NCI-H510A (cell line): ENCODE measurements at regions not wholly inside any gene's neighbourhood (a gene's known extent, or its start where the extent isn't known, plus 50 kb on each side); places are given as distances from the start of the nearest gene placed in this dataset.

Experiments used
- DNase-seq: peaks from one replicate; lab custom pipeline; 2025; lab: John Stamatoyannopoulos, UW

- no peak for DNase-seq
Measured at GRCh38 chr18:41459656-41460055, 495.4 kb upstream of the PIK3C3 start.

DNA sequence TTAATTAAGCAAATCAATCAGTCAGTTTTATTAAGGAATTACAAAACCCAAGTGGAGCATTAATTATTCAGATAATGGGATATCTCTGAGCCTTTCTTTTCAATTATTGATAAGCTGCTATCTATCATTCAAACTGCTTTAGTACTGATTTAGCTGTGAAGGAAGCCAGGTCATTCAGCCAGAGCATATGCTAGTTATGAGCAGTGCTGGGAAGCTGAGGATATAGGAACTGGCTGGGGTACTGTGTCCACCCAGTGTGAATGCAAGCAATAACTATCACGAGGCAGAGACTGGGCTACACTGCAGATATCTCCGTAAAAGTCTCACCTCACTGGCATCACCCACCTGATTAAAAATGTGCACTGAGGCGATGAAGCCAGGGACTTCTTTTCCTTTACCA is 496.7 kb upstream of the PIK3C3 start:
- no peak for DNase-seq

DNA sequence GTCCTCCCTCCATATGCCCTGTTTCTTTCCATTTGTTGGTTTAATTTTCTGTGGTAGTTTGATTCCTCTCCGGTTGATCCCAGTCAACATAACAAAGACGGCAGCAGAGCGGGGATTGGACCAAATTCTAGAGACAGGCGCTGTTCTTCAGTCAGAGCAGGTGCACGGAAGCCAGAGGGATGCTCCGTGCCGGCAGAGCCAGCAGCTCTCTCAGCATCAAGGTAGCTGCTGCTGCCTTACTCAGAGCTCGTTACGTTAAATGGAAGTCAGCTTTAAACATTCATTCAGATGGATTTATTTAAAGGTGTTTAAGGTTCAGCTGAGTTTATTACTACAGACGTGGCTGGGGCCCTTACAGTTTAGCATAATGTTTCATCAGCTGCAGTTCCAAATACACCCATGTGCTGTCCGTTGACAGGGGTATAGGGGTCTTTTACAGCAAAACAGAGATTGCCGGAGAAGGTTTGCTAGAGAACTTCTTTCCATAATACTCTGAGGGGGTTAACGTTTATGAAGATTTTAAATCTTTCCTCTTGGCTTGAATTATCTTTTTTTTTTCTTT is 497.2 kb upstream of the PIK3C3 start:
- no peak for DNase-seq

DNA sequence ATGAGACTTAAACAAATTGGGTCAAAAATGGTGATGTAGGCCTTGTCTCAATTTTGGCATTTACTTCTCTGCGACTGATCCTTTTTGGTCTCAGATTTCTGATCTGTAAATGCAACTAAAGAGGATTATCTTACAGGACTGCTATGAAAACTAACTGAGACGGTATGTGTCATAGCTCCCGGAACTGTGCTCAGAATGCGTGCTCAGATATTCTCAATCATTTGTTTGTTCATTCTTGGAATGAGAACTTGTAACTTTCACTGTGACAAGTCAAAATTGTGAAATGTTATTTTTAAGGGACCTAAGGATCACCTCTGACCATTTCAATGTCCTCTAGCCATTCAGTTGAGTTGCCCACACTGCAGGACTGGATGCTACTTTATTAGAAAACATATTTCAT is 498.2 kb upstream of the PIK3C3 start:
- no peak for DNase-seq

- DNase-seq: no peak
Measured at GRCh38 chr18:41449612-41450011, 505.4 kb upstream of the PIK3C3 start.

GRCh38 chr18:41444943-41445342 is 510.1 kb upstream of the PIK3C3 start:
- DNase-seq: no peak

GRCh38 chr18:41436772-41437171 is 518.3 kb upstream of the PIK3C3 start:
- no peak for DNase-seq

GRCh38 chr18:41418598-41418997 is 536.4 kb upstream of the PIK3C3 start:
- no peak for DNase-seq

- DNase-seq: no peak
Measured at GRCh38 chr18:41416044-41416443, 539.0 kb upstream of the PIK3C3 start.

DNA sequence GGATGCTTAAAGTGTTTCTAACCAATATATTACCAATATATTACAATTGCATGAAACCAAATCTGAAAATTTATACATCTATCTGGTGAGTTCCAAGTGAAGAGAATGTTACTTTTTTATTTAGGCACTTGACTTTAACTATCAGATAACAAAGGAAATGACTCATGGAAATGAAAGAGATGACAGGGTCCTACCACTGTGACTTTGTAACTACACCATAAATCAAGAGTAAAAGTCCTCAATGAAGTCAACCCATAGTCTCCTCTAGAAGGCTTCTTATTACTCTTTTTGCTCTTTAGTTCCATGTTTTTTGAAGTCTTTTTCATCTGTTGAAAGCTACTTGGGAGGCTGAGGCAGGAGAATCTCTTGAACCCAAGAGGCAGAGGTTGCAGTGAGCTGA is 545.0 kb upstream of the PIK3C3 start:
- no peak for DNase-seq

DNA sequence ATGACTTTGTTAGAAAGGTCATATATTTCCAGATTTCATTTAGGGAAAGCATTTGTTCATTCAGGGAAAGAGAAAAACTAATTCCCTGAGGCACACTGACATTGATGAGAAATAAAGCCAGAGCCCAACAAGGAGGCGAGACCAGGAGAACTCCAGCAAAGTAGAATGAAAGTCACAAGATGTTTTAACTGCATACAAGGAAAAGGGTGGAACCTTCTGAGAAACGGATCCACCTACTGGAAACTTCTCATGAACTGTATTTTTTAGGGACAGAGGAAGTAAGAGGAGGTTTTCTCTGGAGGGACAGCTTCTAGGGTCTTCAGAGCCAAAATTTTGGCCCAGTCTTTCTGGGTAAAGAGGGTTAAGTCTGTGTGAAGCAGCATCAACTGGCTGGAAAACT is 548.2 kb upstream of the PIK3C3 start:
- no peak for DNase-seq

GRCh38 chr18:41396861-41397260 is 558.2 kb upstream of the PIK3C3 start:
- no peak for DNase-seq

DNA sequence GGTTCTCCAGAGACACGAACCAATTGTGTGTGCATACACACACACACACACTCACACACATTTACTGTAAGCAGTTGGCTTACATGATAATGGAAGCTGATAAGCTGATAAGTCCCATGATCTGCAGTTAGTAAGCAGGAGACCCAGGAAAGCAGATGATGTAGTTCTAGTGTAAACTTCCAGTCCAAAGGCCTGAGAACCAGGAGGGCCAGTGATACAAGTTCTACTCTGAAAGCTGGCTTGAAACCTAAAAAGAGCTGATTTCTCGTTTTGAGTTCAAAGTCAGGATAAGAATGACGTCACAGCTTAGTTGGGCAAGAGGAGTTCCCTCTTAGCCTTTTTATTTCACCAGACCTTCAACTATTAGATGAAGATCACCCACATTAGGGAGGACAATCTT is 558.8 kb upstream of the PIK3C3 start:
- no peak for DNase-seq

DNA sequence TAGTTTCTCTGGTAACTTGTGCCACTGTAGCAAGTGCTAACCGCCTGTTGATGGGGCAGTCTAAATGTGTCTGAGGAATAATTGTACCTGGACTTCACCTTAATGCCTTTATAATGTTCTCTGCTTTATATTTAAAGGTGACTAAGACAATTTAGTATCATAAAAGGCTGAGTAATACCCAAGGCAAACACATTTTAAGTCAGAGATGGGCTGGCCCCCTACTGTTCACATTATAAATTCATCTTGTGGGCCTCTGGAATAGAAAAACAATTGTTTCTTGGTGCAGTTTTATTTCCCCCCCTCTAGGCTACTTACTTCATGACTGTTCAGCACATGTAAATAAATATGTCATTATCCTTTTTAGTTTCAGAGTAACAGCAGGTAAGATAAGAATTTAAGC is 559.3 kb upstream of the PIK3C3 start:
- no peak for DNase-seq

DNA sequence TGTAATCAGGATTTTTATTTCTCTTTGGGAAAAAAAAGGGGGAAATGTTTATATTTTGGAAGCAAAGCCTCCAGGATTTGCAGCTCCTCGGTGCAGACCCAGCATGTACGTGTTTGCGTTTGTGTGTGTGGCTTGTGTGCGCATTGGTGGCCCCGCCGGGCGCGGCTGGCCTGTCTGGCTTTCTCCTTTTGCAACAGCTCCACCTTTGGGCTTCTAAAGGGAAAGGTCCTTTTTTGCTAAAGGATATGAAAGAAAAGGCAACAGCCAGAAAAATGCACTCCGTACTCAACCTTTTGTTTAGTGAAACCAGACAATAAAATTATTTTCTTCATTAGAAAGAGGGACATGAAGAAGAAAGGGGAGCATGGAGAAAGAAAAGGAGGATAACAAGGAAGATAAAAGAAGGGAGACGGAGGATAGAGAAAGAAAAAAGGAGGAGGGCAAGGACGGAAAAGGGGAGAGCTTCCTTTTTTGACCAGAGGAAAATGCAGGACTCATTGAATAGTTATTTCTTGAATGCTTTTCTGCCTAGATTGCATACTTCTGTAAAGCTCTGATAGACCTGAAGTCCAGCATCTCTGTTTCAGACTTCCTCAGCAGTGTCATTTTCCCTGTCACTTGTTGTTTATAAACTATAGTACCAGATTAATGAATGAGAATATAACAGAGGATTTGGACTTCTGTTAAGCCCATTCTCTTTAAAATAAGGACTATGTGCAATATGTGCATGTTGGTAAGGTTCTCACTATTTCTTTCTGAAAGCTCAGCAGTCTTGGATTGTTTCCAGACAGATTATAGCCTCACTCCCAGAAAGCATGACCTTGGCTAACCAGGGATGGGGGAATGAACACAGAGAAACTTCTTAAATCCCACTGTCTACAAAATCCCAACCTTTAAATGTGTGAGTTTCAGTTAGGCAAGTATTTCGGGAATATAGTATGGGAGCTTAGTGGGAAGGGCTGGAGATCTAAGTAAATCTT is 563.1 kb upstream of the PIK3C3 start:
- DNase-seq: peak; percentile 57

- DNase-seq: no peak
Measured at GRCh38 chr18:41390309-41390708, 564.7 kb upstream of the PIK3C3 start.

DNA sequence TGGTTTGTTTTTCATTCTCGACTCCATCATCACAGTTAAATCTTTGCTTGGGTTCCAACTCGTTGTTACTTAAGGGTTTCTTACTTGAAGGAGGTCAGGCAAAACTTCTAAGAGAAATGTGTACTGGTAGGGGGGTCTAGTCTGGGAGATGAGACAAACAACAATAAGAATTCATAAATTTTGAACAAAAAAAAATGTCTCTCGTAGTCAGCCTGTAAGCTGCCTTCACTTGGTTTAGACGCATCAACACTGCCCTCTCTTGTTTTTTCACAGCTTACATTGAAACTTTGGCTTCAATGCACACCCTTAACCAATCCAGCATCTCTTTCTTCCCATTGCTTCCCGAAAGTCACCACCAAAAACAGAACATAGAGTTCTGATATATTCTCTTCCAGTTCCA is 576.4 kb upstream of the PIK3C3 start:
- no peak for DNase-seq

DNA sequence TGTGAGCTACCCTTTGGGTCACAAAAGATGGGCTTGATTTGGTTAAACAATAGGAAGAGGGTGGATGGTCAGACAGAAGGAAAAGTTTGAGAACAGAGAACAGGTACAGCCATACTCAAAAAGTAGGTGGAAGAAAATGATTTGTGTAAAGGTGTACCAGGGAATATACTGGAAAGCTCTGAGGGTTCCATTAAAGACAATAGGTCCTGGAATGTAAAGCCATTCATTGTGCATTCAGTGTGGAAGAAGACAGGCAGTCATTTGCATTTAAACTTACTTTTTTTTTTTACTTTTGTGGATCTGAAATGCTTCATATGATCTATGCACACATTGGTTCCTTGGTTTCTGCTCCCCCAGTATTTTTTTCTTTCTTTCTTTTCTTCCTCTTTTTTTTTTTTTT is 581.4 kb upstream of the PIK3C3 start:
- DNase-seq: no peak

GRCh38 chr18:41372046-41372665 is 582.9 kb upstream of the PIK3C3 start:
- DNase-seq: no peak

DNA sequence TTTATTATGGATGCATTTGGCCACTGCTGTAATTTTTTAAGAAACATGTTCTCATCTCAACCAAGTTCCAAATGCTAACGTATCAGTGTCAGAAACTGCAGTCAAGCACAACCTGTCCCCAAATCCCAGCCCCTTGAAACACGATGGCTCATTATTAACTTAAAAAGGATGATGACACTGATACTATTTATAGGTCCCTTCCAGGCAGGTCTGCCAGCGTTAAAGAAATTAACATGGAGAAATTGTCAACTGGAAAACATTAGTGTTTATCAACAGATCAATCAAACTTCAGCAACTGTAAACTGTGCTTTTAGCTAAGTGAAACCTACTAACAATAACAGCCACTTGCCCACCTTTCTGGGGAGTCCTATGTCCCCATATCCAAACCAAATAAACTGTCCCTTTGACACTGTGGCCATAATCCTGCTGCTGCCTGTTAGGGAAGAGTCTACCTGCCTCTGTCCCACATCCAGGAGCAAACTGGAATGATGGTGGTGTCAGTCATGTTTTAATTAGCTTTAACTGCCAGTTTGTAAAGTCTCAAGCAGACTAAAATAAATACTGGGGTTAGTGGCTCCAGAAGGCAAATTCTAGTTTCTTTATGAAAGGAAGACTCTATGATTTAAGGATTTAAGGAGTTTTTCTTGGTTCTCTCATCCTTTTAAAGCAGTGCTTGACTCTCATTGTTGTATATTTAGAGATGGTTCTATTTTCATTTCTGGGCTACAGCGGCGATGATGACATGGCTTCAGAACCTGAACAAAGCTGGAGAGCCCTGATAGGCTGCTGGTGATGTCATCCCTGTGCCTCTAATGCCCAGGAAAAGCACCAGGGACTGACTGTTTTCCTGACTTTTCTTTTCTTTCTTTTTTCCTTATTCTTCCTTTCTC is 583.6 kb upstream of the PIK3C3 start:
- no peak for DNase-seq

DNA sequence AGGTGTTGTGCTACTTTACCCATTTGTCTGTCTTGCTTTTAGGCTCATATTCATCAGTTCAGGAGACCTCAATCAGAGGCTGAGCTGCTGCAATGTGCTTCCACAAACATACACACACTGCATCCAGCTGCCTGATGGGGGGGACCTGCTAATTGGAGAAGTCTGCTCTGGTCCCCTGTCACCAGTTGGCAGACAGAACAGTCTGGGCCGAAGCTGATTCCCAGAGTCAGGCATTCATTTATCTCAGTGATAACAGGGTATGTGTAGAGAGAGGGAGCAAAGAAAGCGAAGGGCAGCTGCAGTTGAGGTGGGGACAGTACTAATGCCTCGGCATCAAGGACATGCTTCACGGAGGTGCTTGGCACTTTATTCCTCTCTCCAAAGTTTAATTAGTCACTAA is 584.3 kb upstream of the PIK3C3 start:
- DNase-seq: no peak

DNA sequence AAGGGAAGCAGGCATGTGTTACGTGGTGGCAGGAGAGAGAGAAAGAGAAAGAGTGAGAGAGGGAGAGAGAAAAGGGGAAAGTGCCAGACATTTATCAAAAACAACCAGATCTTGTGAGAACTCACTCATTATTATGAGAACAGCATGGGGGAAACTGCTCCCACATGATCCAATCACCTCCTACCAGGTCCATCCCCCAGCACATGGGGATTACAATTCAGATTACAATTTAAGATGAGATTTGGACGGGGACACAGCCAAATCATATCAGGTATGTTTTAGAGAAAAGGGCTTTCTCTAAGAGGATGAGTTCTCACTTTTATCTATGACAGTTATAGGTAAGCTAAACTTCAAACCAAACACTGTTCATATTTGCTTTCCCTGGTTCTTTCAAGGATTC is 597.3 kb upstream of the PIK3C3 start:
- DNase-seq: no peak
